HG03439 (cell line): ENCODE measurements at regions not wholly inside any gene's neighbourhood (a gene's known extent, or its start where the extent isn't known, plus 50 kb on each side); places are given as distances from the start of the nearest gene placed in this dataset.

Experiments used
- ATAC-seq: cut with Tn5 transposase; IDR thresholded peaks from one replicate; pipeline ENCODE4 v1.9.1; 2021; ENCODE audit warnings: mild to moderate bottlenecking, moderate library complexity; ENCODE audit not compliant: unreplicated experiment

GRCh38 chr5:174655351-174655750, 69.0 kb upstream of the MSX2 start:
- no peak for ATAC-seq

GRCh38 chr5:174664180-174664850, 60.1 kb upstream of the MSX2 start:
- ATAC-seq: no peak

GRCh38 chr5:174665347-174665746, 59.0 kb upstream of the MSX2 start:
- no peak for ATAC-seq

GRCh38 chr5:174667526-174667925, 56.9 kb upstream of the MSX2 start:
- no peak for ATAC-seq

GRCh38 chr5:174668349-174668748, 56.0 kb upstream of the MSX2 start:
- ATAC-seq: no peak
